Prostate gland (tissue), 2 donors: ENCODE measurements at regions not wholly inside any gene's neighbourhood (a gene's known extent, or its start where the extent isn't known, plus 50 kb on each side); places are given as distances from the start of the nearest gene placed in this dataset.
A peak's percentile ranks its signal among the peaks of the same experiment; 100 is the strongest.

ENCODE experiments used
- DNase-seq: peaks from one replicate; pipeline ENCODE4 v3.0.0-alpha.2; 2019; ENCODE audit warnings: low spot score
- H3K27ac ChIP-seq, 2 donors: fragments of 200-600 bp; sonication (generic); 2 replicates each; pipeline ENCODE4 v1.5.1; 2017 to 2019
- H3K27me3 ChIP-seq: fragments of 200-600 bp; sonication (generic); replicated peaks from 2 replicates; pipeline ENCODE4 v1.5.1; 2019; ENCODE audit not compliant: insufficient read depth
- H3K36me3 ChIP-seq, 2 donors: fragments of 200-600 bp; sonication (generic); 1 replicate in 1 of 2; 2 replicates in 1 of 2; pipeline versions ENCODE4 v1.5.1 to v1.8.1; 2017 to 2019
- H3K4me1 ChIP-seq: fragments of 200-600 bp; sonication (generic); replicated peaks from 2 replicates; pipeline ENCODE4 v1.5.1; 2019
- H3K4me3 ChIP-seq, 2 donors: fragments of 200-600 bp; sonication (generic); 2 replicates each; pipeline ENCODE4 v1.5.1; 2017 to 2019
- H3K9me3 ChIP-seq: fragments of 200-600 bp; sonication (generic); 2 replicates; pipeline ENCODE4 v1.5.1; 2017
- POLR2A ChIP-seq: fragments of 450-650 bp; IDR thresholded peaks from one replicate; pipeline ENCODE4 v1.6.1; 2016; ENCODE audit warnings: antibody characterized with exemption, mild to moderate bottlenecking
- POLR2AphosphoS5 ChIP-seq: sonication (generic); formaldehyde crosslinking; IDR thresholded peaks from one replicate; pipeline ENCODE4 v1.6.1; 2017; ENCODE audit warnings: antibody characterized with exemption
- WGBS: methylation state at CpG from one replicate; pipeline ENCODE4 v1.1.5; 2018; 5-methylcytosine and 5-hydroxymethylcytosine counted together
- intact Hi-C: fragments of 100-400 bp; cut with DNase I; formaldehyde crosslinking; loops from one replicate; pipeline ENCODE4 v1.14.2; 2022
- TF ChIP-seq, protein P1 (sequence below), 4 experiments: fragments of 200-600 bp in 2 of 4; fragments of 450-650 bp in 2 of 4; sonication (generic) in 2 of 4; IDR thresholded peaks; 1 replicate in 3 of 4; 2 replicates in 1 of 4; pipeline ENCODE4 v1.5.1; 2016 to 2019; ENCODE audit warnings: antibody characterized with exemption in 4 of 4, mild to moderate bottlenecking in 2 of 4, moderate library complexity in 2 of 4

DNA sequence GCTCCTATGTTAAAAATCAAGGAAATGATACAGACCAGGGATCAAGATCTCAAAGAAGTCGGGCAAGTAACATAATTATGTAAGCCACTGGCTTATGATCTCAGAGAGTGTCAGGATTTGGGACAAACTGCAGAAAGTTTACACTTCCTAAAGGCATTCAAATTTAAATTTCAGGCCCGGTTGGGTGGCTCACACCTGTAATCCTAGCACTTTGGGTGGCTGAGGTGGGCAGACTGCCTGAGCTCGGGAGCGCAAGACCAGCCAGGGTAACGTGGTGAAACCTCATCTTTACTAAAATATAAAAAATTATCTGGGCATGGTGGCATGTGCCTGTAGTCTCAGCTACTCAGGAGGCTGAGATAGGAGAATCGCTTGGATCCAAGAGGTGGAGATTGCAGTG is 124.4 kb upstream of the UBE2E2 start:
- TF ChIP-seq POLR2A (no peak), POLR2AphosphoS5 (no peak)
- TF ChIP-seq, protein P1, sequence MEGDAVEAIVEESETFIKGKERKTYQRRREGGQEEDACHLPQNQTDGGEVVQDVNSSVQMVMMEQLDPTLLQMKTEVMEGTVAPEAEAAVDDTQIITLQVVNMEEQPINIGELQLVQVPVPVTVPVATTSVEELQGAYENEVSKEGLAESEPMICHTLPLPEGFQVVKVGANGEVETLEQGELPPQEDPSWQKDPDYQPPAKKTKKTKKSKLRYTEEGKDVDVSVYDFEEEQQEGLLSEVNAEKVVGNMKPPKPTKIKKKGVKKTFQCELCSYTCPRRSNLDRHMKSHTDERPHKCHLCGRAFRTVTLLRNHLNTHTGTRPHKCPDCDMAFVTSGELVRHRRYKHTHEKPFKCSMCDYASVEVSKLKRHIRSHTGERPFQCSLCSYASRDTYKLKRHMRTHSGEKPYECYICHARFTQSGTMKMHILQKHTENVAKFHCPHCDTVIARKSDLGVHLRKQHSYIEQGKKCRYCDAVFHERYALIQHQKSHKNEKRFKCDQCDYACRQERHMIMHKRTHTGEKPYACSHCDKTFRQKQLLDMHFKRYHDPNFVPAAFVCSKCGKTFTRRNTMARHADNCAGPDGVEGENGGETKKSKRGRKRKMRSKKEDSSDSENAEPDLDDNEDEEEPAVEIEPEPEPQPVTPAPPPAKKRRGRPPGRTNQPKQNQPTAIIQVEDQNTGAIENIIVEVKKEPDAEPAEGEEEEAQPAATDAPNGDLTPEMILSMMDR (IDR thresholded peaks at IDR 0.05) = no peak
- Histone ChIP-seq H3K27me3 (no peaks in the 10 kb centered on the region), H3K4me1 (no peaks in the 10 kb centered on the region), H3K27ac (no peak overlapping the region), H3K9me3 (no peaks in the 10 kb centered on the region), H3K36me3 (no peaks in the 10 kb centered on the region), H3K4me3 (no peak overlapping the region)
- WGBS = 76% methylated on average over 6 of the region's 6 CpGs
- intact Hi-C loops = no loop called here
- no peak for DNase-seq

DNA sequence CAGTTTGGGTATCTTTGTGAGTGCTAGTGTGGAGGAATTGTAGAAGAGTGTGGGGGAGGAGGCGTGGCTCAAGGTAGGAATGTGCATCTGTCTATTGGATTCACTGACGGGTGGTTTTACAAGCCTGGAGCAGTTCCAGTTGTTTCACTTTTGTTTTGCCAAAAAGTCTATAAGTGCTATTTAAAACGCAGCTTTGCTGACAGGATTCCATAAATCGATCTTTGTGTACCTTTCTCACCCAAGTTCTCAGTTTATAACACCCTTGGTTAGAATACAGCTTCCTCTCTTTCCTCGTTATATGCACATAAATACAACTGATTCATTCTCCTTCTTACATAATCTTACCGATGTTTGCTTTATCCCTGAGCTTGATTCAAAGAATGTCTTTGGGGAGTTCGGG is 123.2 kb upstream of the UBE2E2 start:
- TF ChIP-seq POLR2AphosphoS5 (no peak), POLR2A (no peak)
- TF ChIP-seq, protein P1 (IDR thresholded peaks at IDR 0.05) = no peak
- 12% methylated on average over 7 of the region's 7 CpGs for WGBS
- no peaks in the 10 kb centered on the region for H3K9me3 ChIP-seq
- H3K27me3 ChIP-seq = no peaks in the 10 kb centered on the region
- DNase-seq = peak; percentile 8
- no peaks in the 10 kb centered on the region for H3K36me3 ChIP-seq
- no peaks in the 10 kb centered on the region for H3K4me1 ChIP-seq
- no peak overlapping the region for H3K27ac ChIP-seq
- intact Hi-C loops = no loop called here
- H3K4me3 ChIP-seq = no peak overlapping the region

DNA sequence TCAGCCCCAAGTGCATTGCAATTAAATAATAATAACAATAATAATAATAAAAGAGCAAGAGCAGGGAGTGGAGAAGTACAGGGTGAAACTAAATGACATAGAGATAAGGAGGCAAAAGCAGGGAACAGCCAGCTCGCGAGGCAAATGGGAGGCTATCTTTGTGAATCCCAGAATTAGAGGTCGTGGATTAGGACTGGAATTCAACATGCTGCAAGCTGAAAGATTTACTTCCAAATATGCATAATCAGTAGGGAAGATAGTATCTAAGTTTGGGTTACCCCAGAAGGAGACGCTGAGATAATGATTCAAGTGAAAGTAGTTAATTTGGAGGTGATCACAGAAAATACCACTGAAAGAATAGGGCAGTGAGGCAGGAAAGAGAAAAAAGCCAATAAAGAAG is 119.4 kb upstream of the UBE2E2 start:
- intact Hi-C loops = no loop called here
- H3K4me1 ChIP-seq = no peaks in the 10 kb centered on the region
- 86% methylated on average over 4 of the region's 4 CpGs for WGBS
- TF ChIP-seq POLR2A (no peak), POLR2AphosphoS5 (no peak)
- TF ChIP-seq, protein P1 (IDR thresholded peaks at IDR 0.05) = no peak
- DNase-seq = no peak
- H3K27me3 ChIP-seq = no peaks in the 10 kb centered on the region
- no peak overlapping the region for H3K27ac ChIP-seq
- no peaks in the 10 kb centered on the region for H3K36me3 ChIP-seq
- H3K9me3 ChIP-seq = no peaks in the 10 kb centered on the region
- H3K4me3 ChIP-seq = no peak overlapping the region

DNA sequence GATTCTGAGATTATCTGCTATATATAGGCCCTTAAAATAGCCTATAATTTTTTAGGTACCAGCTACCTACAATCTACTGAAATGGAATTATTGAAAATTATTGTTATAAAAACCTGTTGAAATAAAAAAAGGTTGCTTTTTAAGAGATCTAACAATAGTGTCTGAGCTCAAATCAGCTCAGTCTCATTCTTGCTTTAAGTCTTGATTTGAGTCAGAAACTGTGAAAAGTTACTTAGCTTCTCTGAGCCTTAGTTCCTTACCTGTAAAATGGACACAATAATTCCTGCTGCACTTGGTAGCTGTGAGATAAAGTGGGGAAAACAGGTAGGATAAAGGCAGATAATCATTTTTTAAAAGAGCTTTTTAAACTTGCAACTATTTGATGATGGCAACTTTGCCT is 118.8 kb upstream of the UBE2E2 start:
- intact Hi-C loops = no loop called here
- H3K27me3 ChIP-seq = no peaks in the 10 kb centered on the region

DNA sequence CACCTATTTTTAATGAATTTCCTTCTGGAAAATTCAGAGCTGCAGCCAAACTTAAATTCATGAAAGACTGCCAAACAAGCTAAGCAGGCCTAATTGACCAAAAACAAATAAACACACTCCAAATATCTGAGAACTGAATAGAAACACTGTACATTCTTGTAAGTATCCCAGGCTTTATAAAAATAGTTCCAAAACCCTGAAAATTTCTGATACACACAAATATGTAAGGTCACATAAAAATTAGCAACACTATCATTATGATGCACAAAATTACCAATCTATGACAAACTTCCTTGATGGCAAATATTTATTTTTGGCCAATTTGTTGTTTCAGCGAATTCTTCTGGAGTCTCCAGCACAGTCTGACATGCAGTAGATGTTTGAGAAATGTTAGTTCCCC is 117.9 kb upstream of the UBE2E2 start:
- TF ChIP-seq POLR2A = no peak
- TF ChIP-seq, protein P1 (IDR thresholded peaks at IDR 0.05) = no peak
- DNase-seq = no peak
- intact Hi-C loops = no loop called here
- Histone ChIP-seq H3K4me3 (no peak overlapping the region), H3K27ac (no peak overlapping the region), H3K4me1 (no peaks in the 10 kb centered on the region), H3K27me3 (no peaks in the 10 kb centered on the region), H3K36me3 (no peaks in the 10 kb centered on the region), H3K9me3 (no peaks in the 10 kb centered on the region)
- WGBS = 88% methylated on average over 1 of the region's 1 CpG

More for the DNA sequence above, 118.8 kb upstream of the UBE2E2 start:
- Histone ChIP-seq H3K36me3 (no peaks in the 10 kb centered on the region), H3K4me1 (no peaks in the 10 kb centered on the region), H3K9me3 (no peaks in the 10 kb centered on the region), H3K27ac (no peak overlapping the region), H3K4me3 (no peak overlapping the region)
- TF ChIP-seq, protein P1 (IDR thresholded peaks at IDR 0.05) = no peak
- TF ChIP-seq POLR2AphosphoS5 (no peak), POLR2A (no peak)
- no peak for DNase-seq
